KMS-11 (cell line): ENCODE measurements at regions not wholly inside any gene's neighbourhood (a gene's known extent, or its start where the extent isn't known, plus 50 kb on each side); places are given as distances from the start of the nearest gene placed in this dataset.

ENCODE experiments used
- H2AFZ ChIP-seq: fragments of 200-600 bp; sonication (generic); 2 replicates; pipeline ENCODE4 v1.6.1; 2016; ENCODE audit warnings: antibody characterized with exemption, mixed run types, low read depth
- H3K27ac ChIP-seq: fragments of 200-600 bp; sonication (generic); 2 replicates; pipeline ENCODE4 v1.6.1; 2016; ENCODE audit warnings: mild to moderate bottlenecking, mixed run types
- H3K27me3 ChIP-seq: fragments of 200-600 bp; sonication (generic); 2 replicates; pipeline ENCODE4 v1.6.1; 2017; ENCODE audit warnings: mild to moderate bottlenecking, low read depth, mixed run types, moderate library complexity; ENCODE audit not compliant: insufficient read depth
- H3K36me3 ChIP-seq: fragments of 200-600 bp; sonication (generic); 2 replicates; pipeline ENCODE4 v1.6.1; 2017; ENCODE audit warnings: mild to moderate bottlenecking, mixed run types; ENCODE audit not compliant: insufficient read depth
- H3K4me1 ChIP-seq: fragments of 200-600 bp; sonication (generic); 2 replicates; pipeline ENCODE4 v1.6.1; 2016; ENCODE audit warnings: mild to moderate bottlenecking, low read depth, mixed run types; ENCODE audit not compliant: poor library complexity, severe bottlenecking
- H3K4me2 ChIP-seq: fragments of 200-600 bp; sonication (generic); 2 replicates; pipeline ENCODE4 v1.7.0; 2016; ENCODE audit warnings: mild to moderate bottlenecking, mixed run types
- H3K4me3 ChIP-seq: fragments of 200-600 bp; sonication (generic); IDR thresholded peaks from 2 replicates; pipeline ENCODE4 v1.6.1; 2017; ENCODE audit warnings: low read depth, low read length, mixed read lengths; ENCODE audit not compliant: insufficient read depth
- H3K79me2 ChIP-seq: fragments of 200-600 bp; sonication (generic); 2 replicates; pipeline ENCODE4 v1.6.1; 2016; ENCODE audit warnings: low read depth, mixed run types; ENCODE audit not compliant: insufficient read depth
- H3K9ac ChIP-seq: fragments of 200-600 bp; sonication (generic); 2 replicates; pipeline ENCODE4 v1.6.1; 2016; ENCODE audit warnings: mild to moderate bottlenecking, mixed run types
- H4K20me1 ChIP-seq: fragments of 200-600 bp; sonication (generic); 2 replicates; pipeline ENCODE4 v1.6.1; 2016; ENCODE audit warnings: mild to moderate bottlenecking, mixed run types; ENCODE audit not compliant: insufficient read depth
- CTCF ChIP-seq: fragments of 200-600 bp; sonication (generic); conservative IDR thresholded peaks from 2 replicates; pipeline ENCODE4 v1.6.1; 2017; ENCODE audit warnings: low read depth, mild to moderate bottlenecking, antibody characterized with exemption, low read length, moderate library complexity, mixed read lengths

- H3K79me2 ChIP-seq, result no peaks in the 10 kb centered on the region
- H4K20me1 ChIP-seq, result no peaks in the 10 kb centered on the region
- TF ChIP-seq CTCF, result no peak
- H3K9ac ChIP-seq, result no peak overlapping the region
- no peak overlapping the region for H3K4me2 ChIP-seq
- H3K36me3 ChIP-seq, result no peaks in the 10 kb centered on the region
- H3K27me3 ChIP-seq, result no peaks in the 10 kb centered on the region
- no peak overlapping the region for H2AFZ ChIP-seq
- no peak overlapping the region for H3K27ac ChIP-seq
- H3K4me1 ChIP-seq, result no peaks in the 10 kb centered on the region
- H3K4me3 ChIP-seq, result no peak overlapping the region
These were observed 806.3 kb downstream of the STIM2 start for GRCh38 chr4:27666943-27667342.

- H3K36me3 ChIP-seq, result no peaks in the 10 kb centered on the region
- H3K9ac ChIP-seq, result no peak overlapping the region
- no peak overlapping the region for H3K27ac ChIP-seq
- no peak for TF ChIP-seq CTCF
- no peaks in the 10 kb centered on the region for H4K20me1 ChIP-seq
- H3K4me1 ChIP-seq, result no peaks in the 10 kb centered on the region
- no peak overlapping the region for H2AFZ ChIP-seq
- H3K4me3 ChIP-seq, result no peak overlapping the region
- H3K27me3 ChIP-seq, result no peaks in the 10 kb centered on the region
- H3K79me2 ChIP-seq, result no peaks in the 10 kb centered on the region
- no peak overlapping the region for H3K4me2 ChIP-seq
These were observed 807.4 kb downstream of the STIM2 start for GRCh38 chr4:27668001-27668400.

DNA sequence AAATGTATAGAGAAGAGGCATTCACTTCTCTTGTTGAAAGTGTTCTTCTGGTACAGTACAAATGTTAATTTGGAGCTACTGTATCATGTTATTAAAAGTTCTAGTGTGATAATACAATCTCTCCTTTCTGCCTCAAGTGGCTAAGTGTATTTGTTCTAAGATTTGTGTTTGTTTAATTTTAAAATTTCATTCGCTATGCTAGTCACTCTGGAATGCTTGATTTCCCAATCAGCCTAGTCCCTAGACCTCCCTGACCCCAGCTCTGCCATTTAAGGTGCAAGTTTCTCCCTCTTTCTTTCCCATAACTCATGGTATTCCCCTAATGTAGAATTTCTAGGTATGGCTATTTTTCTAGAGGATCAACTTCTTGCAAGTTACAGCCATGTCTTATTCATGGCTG lies 817.4 kb downstream of the STIM2 start:
- no peak overlapping the region for H3K9ac ChIP-seq
- no peaks in the 10 kb centered on the region for H3K27me3 ChIP-seq
- H2AFZ ChIP-seq, result no peak overlapping the region
- H4K20me1 ChIP-seq, result no peaks in the 10 kb centered on the region
- TF ChIP-seq CTCF, result no peak
- no peaks in the 10 kb centered on the region for H3K36me3 ChIP-seq
- H3K79me2 ChIP-seq, result no peaks in the 10 kb centered on the region
- H3K27ac ChIP-seq, result no peak overlapping the region
- no peaks in the 10 kb centered on the region for H3K4me1 ChIP-seq
- H3K4me3 ChIP-seq, result no peak overlapping the region
- H3K4me2 ChIP-seq, result no peak overlapping the region

- 0 out of 2 replicates have a peak, but pooled peaks have one; percentile 30 for TF ChIP-seq CTCF
These were observed 824.0 kb downstream of the STIM2 start for GRCh38 chr4:27684610-27685011.

More at GRCh38 chr4:27684610-27685011, 824.0 kb downstream of the STIM2 start:
- no peak overlapping the region for H3K9ac ChIP-seq
- H3K4me2 ChIP-seq, result no peak overlapping the region
- no peaks in the 10 kb centered on the region for H4K20me1 ChIP-seq
- H2AFZ ChIP-seq, result no peak overlapping the region
- H3K27me3 ChIP-seq, result no peaks in the 10 kb centered on the region
- H3K79me2 ChIP-seq, result no peaks in the 10 kb centered on the region
- H3K36me3 ChIP-seq, result no peaks in the 10 kb centered on the region
- H3K4me1 ChIP-seq, result no peaks in the 10 kb centered on the region
- H3K4me3 ChIP-seq, result no peak overlapping the region
- H3K27ac ChIP-seq, result no peak overlapping the region
